Liver (tissue), 8 donors: ENCODE measurements at regions not wholly inside any gene's neighbourhood (a gene's known extent, or its start where the extent isn't known, plus 50 kb on each side); places are given as distances from the start of the nearest gene placed in this dataset.

Source experiments
- DNase-seq: peaks from one replicate; pipeline ENCODE4 v3.0.0-alpha.2; 2017; ENCODE audit warnings: low spot score
- H3K27ac ChIP-seq, 2 donors: one replicate each; pipeline ENCODE4 v1.7.0; 2013; ENCODE audit warnings: inconsistent platforms in 2 of 2, low read length in 2 of 2, control low read depth in 1 of 2, low read depth in 1 of 2, mild to moderate bottlenecking in 1 of 2
- H3K27me3 ChIP-seq, 4 donors: one replicate each; pipeline versions ENCODE4 v1.6.1 to v1.7.0; 2013; ENCODE audit warnings: low read length in 3 of 4, inconsistent platforms in 1 of 4, mild to moderate bottlenecking in 1 of 4, moderate library complexity in 1 of 4; ENCODE audit not compliant: control insufficient read depth in 4 of 4, insufficient read depth in 4 of 4
- H3K36me3 ChIP-seq, 4 donors: one replicate each; pipeline versions ENCODE4 v1.6.1 to v1.7.0; 2013; ENCODE audit warnings: low read length in 3 of 4, mild to moderate bottlenecking in 3 of 4, low read depth in 1 of 4, moderate library complexity in 1 of 4; ENCODE audit not compliant: control insufficient read depth in 4 of 4, insufficient read depth in 3 of 4
- H3K4me1 ChIP-seq, 4 donors: one replicate each; pipeline versions ENCODE4 v1.6.1 to v1.7.0; 2013; ENCODE audit warnings: low read length in 3 of 4, mild to moderate bottlenecking in 3 of 4, moderate library complexity in 1 of 4; ENCODE audit not compliant: control insufficient read depth in 4 of 4, insufficient read depth in 4 of 4
- H3K4me3 ChIP-seq, 3 donors: one replicate each; pipeline versions ENCODE4 v1.6.1 to v1.7.0; 2013; ENCODE audit warnings: low read length in 3 of 3, control low read depth in 1 of 3, low read depth in 1 of 3, mild to moderate bottlenecking in 1 of 3
- H3K9ac ChIP-seq, 2 donors: one replicate each; pipeline ENCODE4 v1.7.0; 2013; ENCODE audit warnings: low read length in 2 of 2, mild to moderate bottlenecking in 2 of 2, moderate library complexity in 2 of 2, control low read depth in 1 of 2, low read depth in 1 of 2
- H3K9me3 ChIP-seq, 4 donors: one replicate each; pipeline versions ENCODE4 v1.6.1 to v1.7.0; 2013; ENCODE audit warnings: low read length in 3 of 4; ENCODE audit not compliant: control insufficient read depth in 4 of 4
- ATF3 ChIP-seq: IDR thresholded peaks from 2 replicates; pipeline ENCODE4 v1.6.1; 2016; ENCODE audit warnings: antibody characterized with exemption
- CTCF ChIP-seq: fragments of 150-350 bp; IDR thresholded peaks from 2 replicates; pipeline ENCODE4 v1.5.1; 2017; ENCODE audit warnings: improper control_type of control experiment, low read depth, low read length; ENCODE audit not compliant: missing input control
- EGR1 ChIP-seq, 2 donors: IDR thresholded peaks; 2 replicates each; pipeline ENCODE4 v1.6.1; 2016 to 2018; ENCODE audit warnings: antibody characterized with exemption in 2 of 2, low read depth in 2 of 2
- FOXA1 ChIP-seq: IDR thresholded peaks from 2 replicates; pipeline ENCODE4 v1.6.1; 2016; ENCODE audit warnings: antibody characterized with exemption
- FOXA2 ChIP-seq: IDR thresholded peaks from 2 replicates; pipeline ENCODE4 v1.6.1; 2016; ENCODE audit warnings: antibody characterized with exemption
- HNF4G ChIP-seq: IDR thresholded peaks from 2 replicates; pipeline ENCODE4 v1.6.1; 2016; ENCODE audit warnings: antibody characterized with exemption
- JUND ChIP-seq, 2 donors: IDR thresholded peaks; 2 replicates each; pipeline ENCODE4 v1.6.1; 2016; ENCODE audit warnings: antibody characterized with exemption in 2 of 2
- RXRA ChIP-seq, 2 donors: IDR thresholded peaks; 2 replicates each; pipeline ENCODE4 v1.6.1; 2017 to 2018; ENCODE audit warnings: antibody characterized with exemption in 2 of 2, mild to moderate bottlenecking in 1 of 2
- SP1 ChIP-seq: IDR thresholded peaks from 2 replicates; pipeline ENCODE4 v1.6.1; 2018; ENCODE audit warnings: antibody characterized with exemption, mild to moderate bottlenecking
- YY1 ChIP-seq: IDR thresholded peaks from 2 replicates; pipeline ENCODE4 v1.6.1; 2016; ENCODE audit warnings: antibody characterized with exemption, mild to moderate bottlenecking
- ZBTB33 ChIP-seq: IDR thresholded peaks from 2 replicates; pipeline ENCODE4 v1.6.1; 2016; ENCODE audit warnings: antibody characterized with exemption
- WGBS: extraction: QIAGEN DNeasy Blood & Tissue Kit; methylation state at CpG from one replicate; pipeline ENCODE4 v1.1.7; 2013; 5-methylcytosine and 5-hydroxymethylcytosine counted together
- TF ChIP-seq, protein P1 (sequence below): IDR thresholded peaks from 2 replicates; pipeline ENCODE4 v1.6.1; 2016; ENCODE audit warnings: antibody characterized with exemption
- donor health status: healthy.
- donor health status: healthy.
- donor health status: healthy.
- donor health status: healthy.
- donor health status: healthy.

GRCh38 chr2:80930777-80931176, 626.2 kb upstream of the LRRTM1 start:
- DNase-seq, result no peak
- H3K4me3 ChIP-seq, result no peak overlapping the region
- no peaks in the 10 kb centered on the region for H3K27me3 ChIP-seq
- 95% methylated on average over 1 of the region's 1 CpG for WGBS
- H3K27ac ChIP-seq, result no peak overlapping the region
- H3K36me3 ChIP-seq, result no peaks in the 10 kb centered on the region
- no peaks in the 10 kb centered on the region for H3K4me1 ChIP-seq
- H3K9ac ChIP-seq, result no peak overlapping the region
- H3K9me3 ChIP-seq, result peaks cover 0 to 8% (median 4%) of the 10 kb centered on the region in 4 donors
- TF ChIP-seq YY1 (no peak), JUND (IDR thresholded peaks at IDR 0.05) (no peak), FOXA2 (no peak), FOXA1 (no peak), SP1 (no peak), RXRA (IDR thresholded peaks at IDR 0.05) (no peak), CTCF (no peak), ZBTB33 (no peak), EGR1 (IDR thresholded peaks at IDR 0.05; ENCODE audit: low read depth in 2 of 2) (no peak)
- TF ChIP-seq, protein P1, sequence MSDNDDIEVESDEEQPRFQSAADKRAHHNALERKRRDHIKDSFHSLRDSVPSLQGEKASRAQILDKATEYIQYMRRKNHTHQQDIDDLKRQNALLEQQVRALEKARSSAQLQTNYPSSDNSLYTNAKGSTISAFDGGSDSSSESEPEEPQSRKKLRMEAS, result no peak

DNA sequence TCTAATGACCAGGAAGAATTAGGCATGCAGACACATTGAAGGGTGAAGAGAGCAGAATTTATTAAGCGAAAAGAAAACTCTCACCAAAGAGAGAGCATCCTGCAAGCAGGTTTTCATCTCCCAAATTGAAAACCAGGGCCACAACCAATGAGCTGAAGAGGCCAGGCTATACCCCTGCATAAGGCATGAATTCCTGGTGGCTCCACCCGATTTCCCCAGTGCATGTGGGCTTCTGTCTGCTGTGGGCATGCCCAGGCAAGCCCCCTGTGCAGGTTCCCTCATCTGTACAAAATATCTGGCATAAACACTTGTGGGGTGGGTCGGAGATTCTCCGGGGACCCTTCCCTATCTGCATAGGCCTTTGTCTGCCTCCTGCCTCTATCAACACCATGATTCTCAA, 621.6 kb upstream of the LRRTM1 start:
- 76% methylated on average over 4 of the region's 4 CpGs for WGBS
- Histone ChIP-seq H3K27me3 (no peaks in the 10 kb centered on the region), H3K27ac (no peak overlapping the region)

More for the DNA sequence above, 621.6 kb upstream of the LRRTM1 start:
- H3K36me3 ChIP-seq, result no peaks in the 10 kb centered on the region
- no peaks in the 10 kb centered on the region for H3K4me1 ChIP-seq
- no peak overlapping the region for H3K4me3 ChIP-seq
- peaks cover 0 to 8% (median 4%) of the 10 kb centered on the region in 4 donors for H3K9me3 ChIP-seq
- TF ChIP-seq, protein P1, result no peak
- no peak for TF ChIP-seq ATF3
- no peak for TF ChIP-seq CTCF
- no peak for TF ChIP-seq HNF4G
- no peak overlapping the region for H3K9ac ChIP-seq
- no peak for DNase-seq
